Superior temporal gyrus (tissue), 1 donor: ENCODE measurements at regions not wholly inside any gene's neighbourhood (a gene's known extent, or its start where the extent isn't known, plus 50 kb on each side); places are given as distances from the start of the nearest gene placed in this dataset.
A peak's percentile ranks its signal among the peaks of the same experiment; 100 is the strongest.

Experiments used
- DNase-seq: peaks from one replicate; pipeline ENCODE4 v3.0.0-alpha.2; 2016; ENCODE audit errors: extremely low spot score

GRCh38 chr22:18731075-18731666 is 119.5 kb upstream of the RIMBP3 start:
- DNase-seq, result no peak

DNA sequence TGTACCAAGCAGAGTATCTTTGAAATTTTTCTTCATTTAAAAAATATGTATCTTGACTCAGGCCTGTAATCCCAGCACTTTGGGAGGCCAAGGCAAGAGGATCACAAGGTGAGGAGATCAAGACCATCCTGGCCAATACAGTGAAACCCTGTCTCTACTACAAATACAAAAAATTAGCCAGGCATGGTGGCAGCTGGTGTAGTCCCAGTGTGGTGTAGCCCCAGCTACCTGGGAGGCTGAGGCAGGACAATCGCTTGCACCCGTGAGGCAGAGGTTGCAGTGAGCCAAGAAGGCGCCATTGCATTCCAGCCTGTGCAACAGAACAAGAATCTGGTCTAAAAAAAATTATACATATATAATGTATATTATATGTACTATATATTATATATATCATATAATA is 118.7 kb upstream of the RIMBP3 start:
- peak; percentile 68 for DNase-seq
